ENCODE measurements at regions not wholly inside any gene's neighbourhood (a gene's known extent, or its start where the extent isn't known, plus 50 kb on each side); places are given as distances from the start of the nearest gene placed in this dataset.

GRCh38 chr15:69810431-69811354, 287.0 kb downstream of the TLE3 start:
- no peaks in the 10 kb centered on the region for H3K79me2 ChIP-seq
- no peak overlapping the region for H3K27ac ChIP-seq
- no peak overlapping the region for H3K4me3 ChIP-seq (ENCODE audit: low read depth, low read length)
- H3K9me3 ChIP-seq (ENCODE audit: control insufficient read depth, low read length): no peaks in the 10 kb centered on the region
- TF ChIP-seq CTCF (IDR thresholded peaks at IDR 0.05): no peak
- H2AFZ ChIP-seq: no peak overlapping the region
- H3K9ac ChIP-seq: no peak overlapping the region
- no peaks in the 10 kb centered on the region for H3K4me1 ChIP-seq
- H3K36me3 ChIP-seq (ENCODE audit: control insufficient read depth, insufficient read depth, low read length): no peaks in the 10 kb centered on the region
- no peaks in the 10 kb centered on the region for H3K27me3 ChIP-seq (ENCODE audit: control insufficient read depth, insufficient read depth, low read length)
- H3K4me2 ChIP-seq (ENCODE audit: low read length): no peak overlapping the region

GRCh38 chr15:69812861-69813261, 284.9 kb downstream of the TLE3 start:
- Histone ChIP-seq H3K36me3 (ENCODE audit: control insufficient read depth, insufficient read depth, low read length) (no peaks in the 10 kb centered on the region), H3K9me3 (ENCODE audit: control insufficient read depth, low read length) (no peaks in the 10 kb centered on the region), H3K4me2 (ENCODE audit: low read length) (no peak overlapping the region), H3K9ac (no peak overlapping the region), H3K27me3 (ENCODE audit: control insufficient read depth, insufficient read depth, low read length) (no peaks in the 10 kb centered on the region), H3K27ac (no peak overlapping the region), H2AFZ (no peak overlapping the region), H3K79me2 (no peaks in the 10 kb centered on the region), H3K4me1 (no peaks in the 10 kb centered on the region), H3K4me3 (ENCODE audit: low read depth, low read length) (no peak overlapping the region)
- TF ChIP-seq CTCF (IDR thresholded peaks at IDR 0.05): no peak

- Histone ChIP-seq H3K36me3 (ENCODE audit: control insufficient read depth, insufficient read depth, low read length) (no peaks in the 10 kb centered on the region), H3K4me1 (no peaks in the 10 kb centered on the region), H3K4me3 (ENCODE audit: low read depth, low read length) (no peak overlapping the region), H3K27ac (no peak overlapping the region), H3K9me3 (ENCODE audit: control insufficient read depth, low read length) (no peaks in the 10 kb centered on the region), H3K79me2 (no peaks in the 10 kb centered on the region), H3K4me2 (ENCODE audit: low read length) (no peak overlapping the region), H3K9ac (no peak overlapping the region), H2AFZ (no peak overlapping the region), H3K27me3 (ENCODE audit: control insufficient read depth, insufficient read depth, low read length) (no peaks in the 10 kb centered on the region)
- no peak for TF ChIP-seq CTCF (IDR thresholded peaks at IDR 0.05)
These were observed 283.8 kb downstream of the TLE3 start for GRCh38 chr15:69813881-69814280.

GRCh38 chr15:69814932-69815331, 282.8 kb downstream of the TLE3 start:
- H2AFZ ChIP-seq: no peak overlapping the region

More at GRCh38 chr15:69814932-69815331, 282.8 kb downstream of the TLE3 start:
- Histone ChIP-seq H3K9ac (no peak overlapping the region), H3K4me1 (no peaks in the 10 kb centered on the region), H3K27me3 (ENCODE audit: control insufficient read depth, insufficient read depth, low read length) (no peaks in the 10 kb centered on the region), H3K36me3 (ENCODE audit: control insufficient read depth, insufficient read depth, low read length) (no peaks in the 10 kb centered on the region), H3K79me2 (no peaks in the 10 kb centered on the region), H3K4me2 (ENCODE audit: low read length) (no peak overlapping the region), H3K9me3 (ENCODE audit: control insufficient read depth, low read length) (no peaks in the 10 kb centered on the region), H3K4me3 (ENCODE audit: low read depth, low read length) (no peak overlapping the region), H3K27ac (no peak overlapping the region)
- no peak for TF ChIP-seq CTCF (IDR thresholded peaks at IDR 0.05)
